ENCODE measurements at regions not wholly inside any gene's neighbourhood (a gene's known extent, or its start where the extent isn't known, plus 50 kb on each side); places are given as distances from the start of the nearest gene placed in this dataset.

GRCh38 chr6:141140905-141141304 lies 991.8 kb upstream of the GJE1 start:
- no peak for DNase-seq (ENCODE audit: low spot score in 2 of 2)
- no peak for FAIRE-seq

DNA sequence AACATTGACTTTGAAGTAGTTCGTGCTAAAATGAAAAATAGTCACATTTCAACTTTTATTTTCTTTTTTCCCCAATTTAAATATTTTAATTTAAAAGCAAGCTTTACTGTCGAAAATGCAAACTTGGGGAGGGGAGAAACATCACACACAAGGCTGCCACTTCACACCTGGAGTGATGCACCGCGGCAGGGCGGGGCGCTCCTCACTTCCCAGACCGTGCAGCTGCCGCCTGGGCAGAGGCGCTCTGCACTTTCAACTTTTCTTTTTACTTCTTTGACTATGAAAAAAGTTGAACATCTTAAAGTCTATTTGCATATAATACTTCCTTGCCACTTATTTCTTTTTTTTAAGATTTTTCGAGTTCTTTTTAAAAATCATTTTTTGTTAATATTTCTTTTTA lies 993.3 kb upstream of the GJE1 start:
- no peak for DNase-seq (ENCODE audit: low spot score in 2 of 2)
- FAIRE-seq, result no peak

DNA sequence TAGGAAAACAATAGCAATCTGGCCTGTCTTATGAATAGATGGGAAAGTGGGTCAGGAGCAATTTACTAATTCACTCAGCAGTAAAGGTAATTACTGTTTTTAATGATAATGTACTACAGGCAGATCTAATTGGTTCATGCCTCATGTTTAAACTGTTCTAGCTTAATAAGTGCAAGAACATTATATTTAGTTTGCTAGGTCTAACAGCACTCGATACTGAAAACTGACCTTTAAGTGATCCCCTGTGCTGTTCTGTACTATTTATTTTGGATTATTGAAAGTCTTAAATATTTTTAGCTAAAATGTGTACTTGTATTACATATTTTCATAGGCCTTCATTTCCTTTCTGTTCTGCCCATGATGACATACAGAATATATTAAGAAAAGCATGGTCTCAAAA lies 998.0 kb upstream of the GJE1 start:
- no peak for DNase-seq (ENCODE audit: low spot score in 2 of 2)
- no peak for FAIRE-seq

GRCh38 chr6:141133836-141134235 lies 998.9 kb upstream of the GJE1 start:
- DNase-seq (ENCODE audit: low spot score in 2 of 2), result no peak
- no peak for FAIRE-seq

GRCh38 chr6:141133346-141133745 lies 999.4 kb upstream of the GJE1 start:
- DNase-seq (ENCODE audit: low spot score in 2 of 2) (no peak), FAIRE-seq (no peak)

DNA sequence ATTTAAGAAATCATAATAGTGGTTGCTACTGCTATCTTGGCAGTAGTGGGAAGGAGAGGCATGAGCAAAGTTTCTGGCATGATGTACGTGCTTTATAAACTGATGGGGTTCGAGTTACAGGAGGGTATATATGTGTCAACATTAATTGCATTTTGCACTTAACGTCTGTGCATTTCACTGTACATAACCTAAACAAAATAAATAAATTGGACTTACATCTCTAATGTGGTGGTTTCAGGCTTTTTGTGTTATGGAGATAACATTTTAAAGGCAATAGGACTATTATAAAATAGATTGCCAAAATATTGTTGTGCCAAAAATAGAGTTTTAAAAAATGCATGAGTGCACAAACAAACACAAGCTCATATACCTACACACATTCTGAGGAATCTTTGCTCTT lies 1001.1 kb upstream of the GJE1 start:
- no peak for FAIRE-seq

DNA sequence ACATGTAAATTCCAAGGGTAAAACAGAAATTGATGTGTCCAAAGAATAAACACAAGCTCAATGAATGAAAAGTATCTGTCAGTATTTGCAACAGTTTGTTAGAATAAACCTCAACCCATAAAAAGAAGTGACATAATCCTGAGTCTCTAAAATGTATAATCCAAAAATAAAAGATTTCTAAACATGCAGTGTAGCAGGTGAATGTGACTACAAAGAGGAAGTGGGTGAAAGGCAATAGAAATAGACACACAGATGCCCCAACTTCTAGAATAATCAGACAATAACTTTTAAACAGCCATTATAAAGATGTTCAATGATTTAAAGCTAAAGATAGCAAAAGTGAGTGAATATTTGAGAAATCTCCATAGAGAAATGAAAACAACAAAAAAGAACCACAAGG lies 1009.2 kb upstream of the GJE1 start:
- no peak for FAIRE-seq
- no peak for DNase-seq (ENCODE audit: low spot score in 2 of 2)

More for the DNA sequence above, 1001.1 kb upstream of the GJE1 start:
- no peak for DNase-seq (ENCODE audit: low spot score in 2 of 2)

DNA sequence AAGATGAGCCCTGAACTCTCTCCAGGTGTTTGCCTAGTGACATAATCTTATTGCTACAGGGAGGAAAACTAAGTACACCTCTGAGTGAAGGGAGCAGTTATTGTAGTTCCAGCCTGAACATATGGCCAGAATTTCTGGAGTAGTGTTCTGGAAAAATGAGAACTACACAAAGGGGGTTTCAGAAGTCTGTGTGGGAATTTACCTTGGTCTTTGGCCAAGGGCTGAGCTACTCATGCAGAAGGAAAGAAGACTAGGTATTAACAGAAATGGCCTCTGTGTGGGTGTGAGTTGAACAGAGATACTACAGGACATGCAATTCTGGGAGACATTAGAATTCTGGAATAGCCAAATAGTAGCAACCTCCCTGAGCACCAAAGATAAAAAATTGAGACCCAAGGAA lies 1009.7 kb upstream of the GJE1 start:
- DNase-seq (ENCODE audit: low spot score in 2 of 2) (no peak), FAIRE-seq (no peak)

DNA sequence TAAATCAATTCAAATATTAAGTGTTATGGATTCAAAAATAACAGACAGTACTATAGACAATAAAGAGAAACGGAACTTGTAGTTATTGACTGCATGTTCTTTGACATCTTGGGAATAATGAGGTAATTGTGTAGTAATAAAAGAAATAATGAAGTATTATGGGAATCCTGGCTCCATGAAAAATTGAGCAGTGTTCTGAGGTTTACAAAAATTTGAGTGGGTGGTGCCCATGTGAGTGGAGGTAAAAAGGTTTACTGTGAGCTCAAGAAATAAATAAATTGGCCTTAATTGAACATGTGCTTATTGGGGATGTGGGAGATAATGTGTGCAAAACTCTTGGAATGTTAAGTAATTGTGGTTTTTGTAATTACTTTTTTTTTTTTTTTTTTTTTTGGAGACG lies 1013.7 kb upstream of the GJE1 start:
- DNase-seq (ENCODE audit: low spot score in 2 of 2), result no peak
- no peak for FAIRE-seq

DNA sequence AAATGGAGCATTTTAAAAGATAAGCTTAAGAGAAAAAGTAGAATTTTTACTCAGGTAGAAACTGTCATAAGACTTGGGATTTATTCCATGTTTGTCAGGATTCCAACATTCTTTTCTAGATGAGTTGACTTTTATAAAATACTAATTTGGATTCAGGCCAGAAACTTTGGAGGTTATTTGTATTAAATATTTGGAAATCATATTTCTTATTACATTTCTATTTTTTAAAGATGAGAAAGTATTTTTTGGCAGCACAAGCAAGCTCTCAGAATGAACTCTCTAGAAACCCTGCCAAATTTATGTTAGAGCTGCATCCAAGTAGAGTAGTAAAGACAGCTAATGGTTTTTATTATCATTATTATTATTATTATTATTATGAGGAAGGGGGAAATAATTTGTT lies 1014.9 kb upstream of the GJE1 start:
- no peak for FAIRE-seq
- DNase-seq (ENCODE audit: low spot score in 2 of 2), result no peak

DNA sequence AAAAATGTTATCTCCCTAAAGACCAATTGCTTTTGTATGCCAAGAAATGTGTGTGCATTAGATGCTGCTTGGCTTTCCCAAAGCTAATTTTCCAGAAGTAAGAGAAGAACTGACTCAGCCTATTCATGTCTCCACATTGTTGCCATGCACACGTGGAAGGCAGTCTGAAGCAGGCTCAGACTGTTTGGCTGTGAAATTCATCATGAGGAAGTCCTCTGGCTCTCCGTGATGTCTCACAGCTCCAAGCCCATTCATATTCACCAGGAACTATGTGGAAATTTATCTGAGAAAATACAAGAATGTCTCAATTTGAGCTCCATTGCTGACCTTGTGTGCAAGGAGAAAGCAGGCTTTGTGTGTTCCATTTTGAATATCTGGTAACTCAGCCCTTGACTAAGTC lies 1022.2 kb upstream of the GJE1 start:
- DNase-seq (ENCODE audit: low spot score in 2 of 2) (no peak), FAIRE-seq (no peak)

DNA sequence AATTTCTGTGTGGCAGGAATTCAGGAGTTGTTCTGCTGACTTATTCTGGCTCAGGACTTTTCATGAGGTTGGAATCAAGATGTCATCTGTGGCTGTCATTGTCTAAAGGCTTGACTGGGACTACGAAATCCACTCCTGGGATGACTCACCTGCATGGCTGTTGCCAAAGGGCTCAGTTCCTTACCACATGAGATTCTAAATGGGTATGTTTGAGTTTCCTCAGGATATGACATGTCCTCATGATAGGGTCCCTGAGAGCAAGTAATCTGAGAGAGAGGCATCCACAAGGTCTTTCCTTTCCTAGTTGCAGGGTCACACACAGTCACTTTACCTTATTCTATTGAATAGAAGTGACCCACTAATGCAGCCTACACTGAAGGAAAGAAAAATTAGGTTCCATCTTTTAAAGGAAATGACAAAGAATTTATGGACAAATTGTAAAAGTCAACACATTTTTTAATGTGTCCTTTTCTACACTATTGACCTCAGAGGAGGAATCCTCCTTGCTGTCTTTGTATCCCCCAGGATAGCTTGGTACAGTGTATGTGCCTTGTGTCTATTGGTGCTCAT lies 1025.0 kb upstream of the GJE1 start:
- DNase-seq (ENCODE audit: low spot score in 2 of 2), result no peak
- no peak for FAIRE-seq

GRCh38 chr6:141105481-141105880 lies 1027.2 kb upstream of the GJE1 start:
- no peak for FAIRE-seq

DNA sequence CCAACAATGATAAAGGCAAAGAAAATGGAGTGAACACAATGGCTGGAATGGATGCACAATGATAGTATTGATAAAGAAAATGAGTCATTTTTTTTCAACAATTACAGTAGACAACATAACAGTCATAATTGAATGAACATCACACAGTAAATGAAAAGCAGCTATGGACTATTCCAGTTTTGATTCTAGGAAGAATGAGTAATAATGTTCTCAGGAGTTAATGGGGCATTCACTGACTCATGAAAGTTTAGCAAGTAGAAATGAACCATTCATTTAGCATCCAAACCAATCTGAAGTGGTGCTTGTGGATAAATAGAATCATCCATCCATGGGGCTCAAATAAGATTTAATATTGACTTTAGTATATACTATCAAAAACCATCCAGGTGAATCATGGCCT lies 1029.5 kb upstream of the GJE1 start:
- DNase-seq (ENCODE audit: low spot score in 2 of 2), result no peak
- no peak for FAIRE-seq

More at GRCh38 chr6:141105481-141105880, 1027.2 kb upstream of the GJE1 start:
- DNase-seq (ENCODE audit: low spot score in 2 of 2), result no peak

GRCh38 chr6:141097471-141097870 lies 1035.3 kb upstream of the GJE1 start:
- FAIRE-seq (no peak), DNase-seq (ENCODE audit: low spot score in 2 of 2) (no peak)

DNA sequence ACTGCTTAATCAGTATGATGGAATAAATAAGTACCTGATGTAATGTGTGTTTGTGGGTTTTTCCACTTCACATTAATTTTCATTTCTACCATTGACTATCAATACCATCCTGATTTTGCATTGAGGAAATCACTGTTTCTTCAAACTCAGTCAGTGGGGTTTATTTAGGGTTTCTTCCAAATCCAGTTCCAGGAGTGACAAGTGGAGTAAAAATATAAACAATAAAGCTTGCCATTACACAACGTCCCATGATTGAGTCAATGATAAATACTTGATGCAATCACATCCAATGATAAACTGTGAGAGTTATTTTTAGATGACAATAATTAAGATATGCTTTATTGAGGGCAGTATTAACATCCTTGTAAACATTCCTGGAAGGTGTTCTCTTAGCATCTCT lies 1037.4 kb upstream of the GJE1 start:
- DNase-seq (ENCODE audit: low spot score in 2 of 2) (no peak), FAIRE-seq (no peak)

DNA sequence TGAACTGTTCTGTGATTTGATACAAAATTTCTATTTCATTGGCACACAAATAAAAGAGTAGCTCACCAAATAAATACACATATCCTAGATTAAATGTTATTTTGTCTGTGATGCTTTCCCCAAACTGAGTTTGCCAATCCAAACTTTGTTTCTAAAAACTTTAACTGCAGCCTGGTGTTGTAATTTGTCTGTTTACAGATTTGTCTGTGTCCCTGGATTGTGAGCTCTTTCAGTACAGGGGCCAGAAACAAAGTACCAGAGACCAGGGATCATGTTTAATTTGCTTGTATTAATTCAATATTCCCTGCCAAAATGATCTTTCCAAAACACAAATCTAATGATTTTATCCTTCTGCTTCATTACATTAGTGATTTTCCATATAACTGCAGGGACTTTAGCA lies 1044.6 kb upstream of the GJE1 start:
- no peak for DNase-seq (ENCODE audit: low spot score in 2 of 2)
- FAIRE-seq, result no peak

DNA sequence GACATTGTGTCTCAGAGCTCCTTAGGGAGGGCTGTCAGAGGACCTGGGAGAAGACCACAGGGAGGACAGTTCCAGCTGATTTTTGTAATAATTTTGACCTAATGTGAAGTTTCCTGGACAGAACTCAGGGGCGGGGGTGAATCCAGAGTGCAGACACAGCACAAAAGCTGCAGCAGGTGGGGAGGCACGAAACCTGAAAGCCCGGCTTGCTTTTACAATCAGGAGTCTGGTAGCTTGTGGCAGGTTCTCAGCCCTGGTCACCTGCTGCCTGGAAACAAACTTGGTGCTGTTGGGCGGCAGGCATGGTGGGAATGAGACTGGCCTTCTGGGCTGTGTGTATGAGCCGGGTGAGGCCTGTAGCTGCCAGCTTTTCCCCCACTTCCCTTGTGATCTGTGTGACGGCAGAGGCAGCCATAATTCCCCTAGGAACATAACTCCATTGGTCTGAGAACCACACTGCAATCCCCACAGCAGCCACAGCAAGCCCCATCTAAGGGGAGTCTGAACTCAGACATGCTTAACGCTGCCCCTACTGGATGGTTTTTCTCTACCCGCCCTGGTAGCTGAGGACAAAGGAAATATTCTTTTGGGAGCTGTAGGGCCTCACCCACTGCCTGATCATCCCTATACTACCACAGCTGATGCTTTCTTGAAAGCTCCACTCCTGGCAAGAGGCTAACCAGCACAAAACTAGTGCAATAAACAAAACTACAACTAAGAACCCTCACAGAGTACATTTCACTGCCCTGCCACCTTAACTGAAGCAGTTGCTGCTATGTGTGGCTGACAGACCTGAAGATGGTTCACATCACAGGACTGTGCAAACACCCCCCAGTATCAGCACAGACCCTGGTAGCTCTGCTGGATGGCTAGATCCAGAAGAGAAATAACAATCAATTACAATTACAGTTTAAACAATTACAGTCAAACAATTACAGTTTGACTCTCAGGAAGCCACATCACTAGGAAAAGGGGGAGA lies 1055.1 kb upstream of the GJE1 start:
- DNase-seq (ENCODE audit: low spot score in 2 of 2) (no peak), FAIRE-seq (no peak)

- FAIRE-seq (no peak), DNase-seq (ENCODE audit: low spot score in 2 of 2) (no peak)
These were observed 1075.0 kb upstream of the GJE1 start for GRCh38 chr6:141057761-141058160.

DNA sequence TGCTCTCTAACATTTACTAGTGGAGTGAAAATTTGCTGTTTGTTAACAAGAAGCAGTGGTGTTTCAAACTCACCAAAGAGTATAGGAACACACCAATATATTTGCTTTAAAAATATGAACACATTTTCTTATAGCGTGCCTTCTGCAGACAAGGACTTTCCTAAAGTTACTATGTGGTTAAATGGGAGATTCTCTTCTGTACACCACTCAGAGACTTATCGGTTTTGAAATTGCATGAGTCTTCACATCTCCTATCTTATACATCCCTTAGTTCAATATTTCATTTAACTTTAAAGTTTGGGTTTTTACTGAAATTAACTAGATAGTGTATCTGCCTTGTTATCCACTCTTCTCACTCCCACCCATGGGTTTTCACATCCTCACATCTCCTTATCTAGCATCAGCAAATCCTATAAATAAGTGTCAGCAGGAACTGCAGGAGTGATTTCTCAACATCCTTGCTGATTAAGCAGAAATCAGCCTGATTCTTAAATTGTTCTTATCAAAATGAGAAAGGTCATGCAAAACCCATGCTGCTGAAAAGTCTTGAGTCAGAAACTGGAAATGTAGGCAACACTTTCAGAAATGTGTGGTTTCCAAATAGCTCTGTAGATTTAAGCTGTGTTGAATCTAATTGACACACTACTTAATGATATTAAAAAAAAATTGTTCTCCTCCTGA lies 1075.6 kb upstream of the GJE1 start:
- no peak for FAIRE-seq
- no peak for DNase-seq (ENCODE audit: low spot score in 2 of 2)

GRCh38 chr6:141050471-141050870 lies 1082.3 kb upstream of the GJE1 start:
- FAIRE-seq, result no peak
- DNase-seq (ENCODE audit: low spot score in 2 of 2), result no peak

DNA sequence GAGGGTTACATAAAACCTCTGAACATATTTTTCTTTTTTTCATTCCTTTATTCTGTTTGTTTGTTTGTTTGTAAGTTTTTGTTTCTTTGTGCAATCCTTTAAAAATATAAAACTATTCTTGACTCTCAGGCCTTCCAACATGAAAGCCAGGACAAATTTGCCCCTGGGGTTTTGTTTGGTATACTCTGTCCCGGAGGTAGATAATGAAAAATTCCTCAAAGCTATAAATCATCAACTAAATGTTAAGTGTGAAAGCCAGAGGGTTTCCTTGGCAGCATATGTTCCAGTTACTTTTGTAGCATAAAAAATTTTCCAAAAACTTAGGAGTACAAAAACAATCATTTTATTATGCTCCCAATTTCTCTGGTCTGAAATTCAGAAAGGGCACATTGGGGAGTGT lies 1084.3 kb upstream of the GJE1 start:
- DNase-seq (ENCODE audit: low spot score in 2 of 2) (no peak), FAIRE-seq (no peak)

Data from frontal cortex (tissue), 3 donors.